Trophoblast cell (in vitro differentiated cells and primary cell): ENCODE measurements at regions not wholly inside any gene's neighbourhood (a gene's known extent, or its start where the extent isn't known, plus 50 kb on each side); places are given as distances from the start of the nearest gene placed in this dataset.

Experiments
- DNase-seq, 2 donors: peaks; one replicate each; pipeline ENCODE4 v3.0.0-alpha.2; 2016
- H2AFZ ChIP-seq: 2 replicates; pipeline ENCODE4 v1.6.1; 2013; ENCODE audit warnings: low read length, moderate library complexity, mild to moderate bottlenecking; ENCODE audit not compliant: insufficient read depth, poor library complexity
- H2AK5ac ChIP-seq: 2 replicates; pipeline ENCODE4 v1.6.1; 2013; ENCODE audit warnings: mild to moderate bottlenecking, low read length
- H2BK120ac ChIP-seq: 2 replicates; pipeline ENCODE4 v1.6.1; 2013; ENCODE audit warnings: low read length, mild to moderate bottlenecking, moderate library complexity; ENCODE audit not compliant: insufficient read depth, poor library complexity
- H2BK12ac ChIP-seq: 2 replicates; pipeline ENCODE4 v1.6.1; 2013; ENCODE audit warnings: mild to moderate bottlenecking, low read length, moderate library complexity
- H2BK5ac ChIP-seq: 2 replicates; pipeline ENCODE4 v1.6.1; 2013; ENCODE audit warnings: low read length, low read depth, moderate library complexity, mild to moderate bottlenecking; ENCODE audit not compliant: poor library complexity
- H3K14ac ChIP-seq: 2 replicates; pipeline ENCODE4 v1.6.1; 2013; ENCODE audit warnings: mild to moderate bottlenecking, low read length
- H3K18ac ChIP-seq: 2 replicates; pipeline ENCODE4 v1.6.1; 2013; ENCODE audit warnings: mild to moderate bottlenecking, low read length
- H3K23ac ChIP-seq: 2 replicates; pipeline ENCODE4 v1.6.1; 2013; ENCODE audit warnings: low read length
- H3K27ac ChIP-seq: 2 replicates; pipeline ENCODE4 v1.5.1; 2013; ENCODE audit warnings: low read depth, mild to moderate bottlenecking, inconsistent platforms, low read length, moderate library complexity
- H3K27me3 ChIP-seq: 2 replicates; pipeline ENCODE4 v1.6.1; 2013; ENCODE audit warnings: inconsistent platforms, mild to moderate bottlenecking, low read length, moderate library complexity; ENCODE audit not compliant: insufficient read depth
- H3K36me3 ChIP-seq, 2 experiments: 1 replicate in 1 of 2; 2 replicates in 1 of 2; pipeline ENCODE4 v1.6.1; 2013; ENCODE audit warnings: low read length in 2 of 2, mild to moderate bottlenecking in 2 of 2, moderate library complexity in 1 of 2; ENCODE audit not compliant: insufficient read depth in 2 of 2, control insufficient read depth in 1 of 2
- H3K4ac ChIP-seq: 2 replicates; pipeline ENCODE4 v1.6.1; 2013; ENCODE audit warnings: low read depth, mild to moderate bottlenecking, low read length, moderate library complexity
- H3K4me1 ChIP-seq, 2 experiments: 1 replicate in 1 of 2; 2 replicates in 1 of 2; pipeline ENCODE4 v1.6.1; 2013; ENCODE audit warnings: low read length in 2 of 2, mild to moderate bottlenecking in 2 of 2, moderate library complexity in 1 of 2; ENCODE audit not compliant: insufficient read depth in 2 of 2, control insufficient read depth in 1 of 2
- H3K4me2 ChIP-seq: 2 replicates; pipeline ENCODE4 v1.6.1; 2013; ENCODE audit warnings: inconsistent platforms, mild to moderate bottlenecking, low read length, moderate library complexity
- H3K4me3 ChIP-seq: 2 replicates; pipeline ENCODE4 v1.5.1; 2013; ENCODE audit warnings: mild to moderate bottlenecking, low read depth, low read length, inconsistent platforms
- H3K79me1 ChIP-seq: one replicate; pipeline ENCODE4 v1.6.1; 2013; ENCODE audit warnings: low read length
- H3K79me2 ChIP-seq: 2 replicates; pipeline ENCODE4 v1.6.1; 2013; ENCODE audit warnings: low read length, mild to moderate bottlenecking; ENCODE audit not compliant: control insufficient read depth, insufficient read depth, poor library complexity
- H3K9ac ChIP-seq: 2 replicates; pipeline ENCODE4 v1.6.1; 2013; ENCODE audit warnings: mild to moderate bottlenecking, low read length
- H3K9me3 ChIP-seq: 2 replicates; pipeline ENCODE4 v1.6.1; 2013; ENCODE audit warnings: low read depth, mild to moderate bottlenecking, control low read depth, inconsistent platforms, low read length; ENCODE audit not compliant: insufficient read depth
- H4K12ac ChIP-seq: 2 replicates; pipeline ENCODE4 v1.6.1; 2013; ENCODE audit warnings: low read depth, mild to moderate bottlenecking, low read length, moderate library complexity
- H4K8ac ChIP-seq: 2 replicates; pipeline ENCODE4 v1.6.1; 2013; ENCODE audit warnings: low read depth, mild to moderate bottlenecking, low read length, moderate library complexity
- H4K91ac ChIP-seq: one replicate; pipeline ENCODE4 v1.6.1; 2013; ENCODE audit warnings: low read depth, mild to moderate bottlenecking, low read length, moderate library complexity
- WGBS: extraction: QIAGEN DNeasy Blood & Tissue Kit; methylation state at CpG from one replicate; pipeline ENCODE4 v1.1.7; 2013; ENCODE audit warnings: missing lambda C conversion rate; ENCODE audit not compliant: insufficient read length, insufficient coverage; ENCODE audit errors: extremely low coverage; 5-methylcytosine and 5-hydroxymethylcytosine counted together

- no peaks in the 10 kb centered on the region for H3K27me3 ChIP-seq
- H3K36me3 ChIP-seq = no peaks in the 10 kb centered on the region
- no peak overlapping the region for H3K23ac ChIP-seq
- no CpG with 5 or more reads among the region's 4 CpGs for WGBS
- no peak overlapping the region for H2BK5ac ChIP-seq
- H3K9ac ChIP-seq = no peak overlapping the region
- no peak overlapping the region for H3K14ac ChIP-seq
- no peaks in the 10 kb centered on the region for H3K9me3 ChIP-seq
- H3K27ac ChIP-seq = no peak overlapping the region
- H3K4me1 ChIP-seq = no peaks in the 10 kb centered on the region
- no peak overlapping the region for H4K91ac ChIP-seq
- no peak for DNase-seq
- no peaks in the 10 kb centered on the region for H3K79me1 ChIP-seq
- H2BK12ac ChIP-seq = no peak overlapping the region
- no peaks in the 10 kb centered on the region for H3K79me2 ChIP-seq
- no peak overlapping the region for H3K4me2 ChIP-seq
- H2AK5ac ChIP-seq = no peak overlapping the region
- no peak overlapping the region for H3K18ac ChIP-seq
- H3K4ac ChIP-seq = no peak overlapping the region
- no peak overlapping the region for H3K4me3 ChIP-seq
- no peak overlapping the region for H4K12ac ChIP-seq
- H2BK120ac ChIP-seq = no peak overlapping the region
- H2AFZ ChIP-seq = no peak overlapping the region
- H4K8ac ChIP-seq = no peak overlapping the region
Measured at GRCh38 chr4:177087060-177087459, 222.6 kb upstream of the NEIL3 start.

GRCh38 chr4:177087499-177087898 is 222.2 kb upstream of the NEIL3 start:
- no peak overlapping the region for H3K4me2 ChIP-seq
- H3K79me2 ChIP-seq = no peaks in the 10 kb centered on the region
- H2BK120ac ChIP-seq = no peak overlapping the region

GRCh38 chr4:177091515-177091914 is 218.2 kb upstream of the NEIL3 start:
- no peak overlapping the region for H3K18ac ChIP-seq
- no peak overlapping the region for H3K9ac ChIP-seq
- DNase-seq = no peak
- no peak overlapping the region for H2BK5ac ChIP-seq
- H3K4me3 ChIP-seq = no peak overlapping the region
- no peak overlapping the region for H2BK120ac ChIP-seq
- H3K79me1 ChIP-seq = no peaks in the 10 kb centered on the region
- H4K8ac ChIP-seq = no peak overlapping the region
- no peak overlapping the region for H2AK5ac ChIP-seq
- no peak overlapping the region for H3K27ac ChIP-seq
- H4K12ac ChIP-seq = no peak overlapping the region
- H3K4me2 ChIP-seq = no peak overlapping the region
- no peaks in the 10 kb centered on the region for H3K27me3 ChIP-seq
- H3K14ac ChIP-seq = no peak overlapping the region
- no peak overlapping the region for H2BK12ac ChIP-seq
- no peak overlapping the region for H4K91ac ChIP-seq
- H3K4me1 ChIP-seq = no peaks in the 10 kb centered on the region
- no peaks in the 10 kb centered on the region for H3K9me3 ChIP-seq
- no peaks in the 10 kb centered on the region for H3K79me2 ChIP-seq
- H3K4ac ChIP-seq = no peak overlapping the region
- no peak overlapping the region for H2AFZ ChIP-seq
- no peaks in the 10 kb centered on the region for H3K36me3 ChIP-seq
- H3K23ac ChIP-seq = no peak overlapping the region

More at GRCh38 chr4:177087499-177087898, 222.2 kb upstream of the NEIL3 start:
- DNase-seq = no peak
- Histone ChIP-seq H3K4me1 (no peaks in the 10 kb centered on the region), H2AK5ac (no peak overlapping the region), H3K27ac (no peak overlapping the region), H3K23ac (no peak overlapping the region), H4K12ac (no peak overlapping the region), H3K4ac (no peak overlapping the region), H3K9me3 (no peaks in the 10 kb centered on the region), H3K27me3 (no peaks in the 10 kb centered on the region), H2AFZ (no peak overlapping the region), H3K79me1 (no peaks in the 10 kb centered on the region), H2BK5ac (no peak overlapping the region), H2BK12ac (no peak overlapping the region), H3K36me3 (no peaks in the 10 kb centered on the region), H3K14ac (no peak overlapping the region), H3K18ac (no peak overlapping the region), H3K4me3 (no peak overlapping the region), H3K9ac (no peak overlapping the region), H4K91ac (no peak overlapping the region), H4K8ac (no peak overlapping the region)
- no CpG with 5 or more reads among the region's 2 CpGs for WGBS

GRCh38 chr4:177092807-177093206 is 216.9 kb upstream of the NEIL3 start:
- Histone ChIP-seq H3K9ac (no peak overlapping the region), H3K4me3 (no peak overlapping the region), H2BK120ac (no peak overlapping the region), H3K9me3 (no peaks in the 10 kb centered on the region), H3K27me3 (no peaks in the 10 kb centered on the region), H2BK12ac (no peak overlapping the region), H3K79me1 (no peaks in the 10 kb centered on the region), H3K4ac (no peak overlapping the region), H3K14ac (no peak overlapping the region), H3K18ac (no peak overlapping the region), H3K36me3 (no peaks in the 10 kb centered on the region), H4K8ac (no peak overlapping the region), H2BK5ac (no peak overlapping the region), H4K91ac (no peak overlapping the region), H2AFZ (no peak overlapping the region), H3K23ac (no peak overlapping the region), H3K79me2 (no peaks in the 10 kb centered on the region), H3K4me1 (no peaks in the 10 kb centered on the region), H4K12ac (no peak overlapping the region), H3K27ac (no peak overlapping the region), H2AK5ac (no peak overlapping the region), H3K4me2 (no peak overlapping the region)
- no peak for DNase-seq
- WGBS = no CpG with 5 or more reads among the region's 2 CpGs
